ENCODE measurements at regions not wholly inside any gene's neighbourhood (a gene's known extent, or its start where the extent isn't known, plus 50 kb on each side); places are given as distances from the start of the nearest gene placed in this dataset.
A peak's percentile ranks its signal among the peaks of the same experiment; 100 is the strongest.

- no peak for DNase-seq (ENCODE audit: low read depth)
- no peak for TF ChIP-seq CTCF (IDR thresholded peaks at IDR 0.05; ENCODE audit: insufficient read depth, low read depth, low read length)
- H3K4me3 ChIP-seq (ENCODE audit: low read depth, low read length), result no peak overlapping the region
Measured at GRCh38 chr4:15161439-15161838, 159.2 kb downstream of the CPEB2 start.

GRCh38 chr4:15162046-15162445 lies 159.8 kb downstream of the CPEB2 start:
- TF ChIP-seq CTCF (IDR thresholded peaks at IDR 0.05; ENCODE audit: insufficient read depth, low read depth, low read length), result no peak
- DNase-seq (ENCODE audit: low read depth), result no peak
- H3K4me3 ChIP-seq (ENCODE audit: low read depth, low read length), result no peak overlapping the region

GRCh38 chr4:15162465-15163283 lies 160.4 kb downstream of the CPEB2 start:
- DNase-seq (ENCODE audit: low read depth), result peak; percentile 44
- H3K4me3 ChIP-seq (ENCODE audit: low read depth, low read length), result no peak overlapping the region
- peak; percentile 43 for TF ChIP-seq CTCF (IDR thresholded peaks at IDR 0.05; ENCODE audit: insufficient read depth, low read depth, low read length)

- DNase-seq (ENCODE audit: low read depth), result no peak
- no peak overlapping the region for H3K4me3 ChIP-seq (ENCODE audit: low read depth, low read length)
- no peak for TF ChIP-seq CTCF (IDR thresholded peaks at IDR 0.05; ENCODE audit: insufficient read depth, low read depth, low read length)
Measured at GRCh38 chr4:15163284-15163645, 161.0 kb downstream of the CPEB2 start.

GRCh38 chr4:15164571-15164970 lies 162.3 kb downstream of the CPEB2 start:
- no peak overlapping the region for H3K4me3 ChIP-seq (ENCODE audit: low read depth, low read length)
- no peak for TF ChIP-seq CTCF (IDR thresholded peaks at IDR 0.05; ENCODE audit: insufficient read depth, low read depth, low read length)
- DNase-seq (ENCODE audit: low read depth), result peak; percentile 54

- DNase-seq (ENCODE audit: low read depth), result no peak
- no peak for TF ChIP-seq CTCF (IDR thresholded peaks at IDR 0.05; ENCODE audit: insufficient read depth, low read depth, low read length)
- no peak overlapping the region for H3K4me3 ChIP-seq (ENCODE audit: low read depth, low read length)
Measured at GRCh38 chr4:15167743-15168142, 165.5 kb downstream of the CPEB2 start.

- no peak for DNase-seq (ENCODE audit: low read depth)
- H3K4me3 ChIP-seq (ENCODE audit: low read depth, low read length), result no peak overlapping the region
- TF ChIP-seq CTCF (IDR thresholded peaks at IDR 0.05; ENCODE audit: insufficient read depth, low read depth, low read length), result no peak
Measured at GRCh38 chr4:15168759-15169158, 166.5 kb downstream of the CPEB2 start.
